RWPE2 (cell line): ENCODE measurements at regions not wholly inside any gene's neighbourhood (a gene's known extent, or its start where the extent isn't known, plus 50 kb on each side); places are given as distances from the start of the nearest gene placed in this dataset.

Experiments
- ATAC-seq: fragments of 200-7000 bp; cut with Tn5 transposase; 3 replicates; pipeline ENCODE4 v1.9.1; 2021; ENCODE audit warnings: low read depth
- DNase-seq: peaks from one replicate; pipeline ENCODE4 v3.0.0-alpha.2; 2020; ENCODE audit warnings: low spot score
- H3K27ac ChIP-seq: fragments of 450-650 bp; 2 replicates; pipeline ENCODE4 v1.5.1; 2017; ENCODE audit warnings: mild to moderate bottlenecking; ENCODE audit not compliant: poor library complexity, severe bottlenecking
- H3K27me3 ChIP-seq: fragments of 250-450 bp; sonication (Bioruptor Pico); 2 replicates; pipeline ENCODE4 v1.5.1; 2021; ENCODE audit warnings: mild to moderate bottlenecking, moderate library complexity; ENCODE audit not compliant: insufficient read depth, poor library complexity, severe bottlenecking
- H3K36me3 ChIP-seq: fragments of 250-450 bp; sonication (Bioruptor Pico); 2 replicates; pipeline ENCODE4 v1.5.1; 2020; ENCODE audit warnings: low read depth, mild to moderate bottlenecking, moderate library complexity
- H3K4me1 ChIP-seq: fragments of 250-450 bp; sonication (Bioruptor Pico); 2 replicates; pipeline ENCODE4 v1.5.1; 2021; ENCODE audit warnings: mild to moderate bottlenecking, moderate library complexity; ENCODE audit not compliant: insufficient read depth, poor library complexity, severe bottlenecking
- H3K4me3 ChIP-seq: fragments of 250-450 bp; sonication (Bioruptor Pico); 2 replicates; pipeline ENCODE4 v1.5.1; 2021; ENCODE audit warnings: mild to moderate bottlenecking, moderate library complexity; ENCODE audit not compliant: severe bottlenecking
- H3K9me3 ChIP-seq: fragments of 250-450 bp; sonication (Bioruptor Pico); 2 replicates; pipeline ENCODE4 v1.5.1; 2021; ENCODE audit warnings: mild to moderate bottlenecking, moderate library complexity; ENCODE audit not compliant: severe bottlenecking
- CTCF ChIP-seq: fragments of 450-650 bp; IDR thresholded peaks from one replicate; pipeline ENCODE4 v1.5.1; 2017; ENCODE audit warnings: mild to moderate bottlenecking, moderate library complexity; ENCODE audit not compliant: poor library complexity, severe bottlenecking

- no peak overlapping the region for H3K27ac ChIP-seq
- peaks cover 4% of the 10 kb centered on the region for H3K27me3 ChIP-seq
- TF ChIP-seq CTCF: no peak
- ATAC-seq (no peak), DNase-seq (no peak)
- H3K4me1 ChIP-seq: no peaks in the 10 kb centered on the region
- H3K4me3 ChIP-seq: no peak overlapping the region
- no peaks in the 10 kb centered on the region for H3K9me3 ChIP-seq
- H3K36me3 ChIP-seq: no peaks in the 10 kb centered on the region
These were observed 1109.3 kb downstream of the REEP3 start for GRCh38 chr10:64630534-64630933.

- TF ChIP-seq CTCF: no peak
- Histone ChIP-seq H3K36me3 (no peaks in the 10 kb centered on the region), H3K4me3 (no peak overlapping the region), H3K9me3 (no peaks in the 10 kb centered on the region), H3K27ac (no peak overlapping the region), H3K27me3 (peaks cover 4% of the 10 kb centered on the region), H3K4me1 (no peaks in the 10 kb centered on the region)
- no peak for DNase-seq
- no peak for ATAC-seq
These were observed 1114.7 kb downstream of the REEP3 start for GRCh38 chr10:64635906-64636305.

- no peak for TF ChIP-seq CTCF
- DNase-seq: no peak
- Histone ChIP-seq H3K36me3 (no peaks in the 10 kb centered on the region), H3K9me3 (no peaks in the 10 kb centered on the region), H3K27ac (no peak overlapping the region), H3K4me1 (no peaks in the 10 kb centered on the region), H3K4me3 (no peak overlapping the region), H3K27me3 (no peaks in the 10 kb centered on the region)
- no peak for ATAC-seq
These were observed 1115.3 kb downstream of the REEP3 start for GRCh38 chr10:64636461-64636860.

GRCh38 chr10:64637939-64638338, 1116.7 kb downstream of the REEP3 start:
- H3K36me3 ChIP-seq: no peaks in the 10 kb centered on the region
- TF ChIP-seq CTCF: no peak
- no peak overlapping the region for H3K4me3 ChIP-seq
- ATAC-seq: no peak
- no peak overlapping the region for H3K27ac ChIP-seq
- H3K27me3 ChIP-seq: no peaks in the 10 kb centered on the region
- DNase-seq: no peak
- no peaks in the 10 kb centered on the region for H3K4me1 ChIP-seq
- no peaks in the 10 kb centered on the region for H3K9me3 ChIP-seq

- Histone ChIP-seq H3K4me3 (no peak overlapping the region), H3K27ac (no peak overlapping the region), H3K4me1 (no peaks in the 10 kb centered on the region), H3K27me3 (no peaks in the 10 kb centered on the region), H3K9me3 (no peaks in the 10 kb centered on the region), H3K36me3 (no peaks in the 10 kb centered on the region)
- DNase-seq (no peak), ATAC-seq (no peak)
- no peak for TF ChIP-seq CTCF
These were observed 1127.7 kb downstream of the REEP3 start for GRCh38 chr10:64648915-64649314.
